Neural progenitor cell (in vitro differentiated cells): ENCODE measurements at regions not wholly inside any gene's neighbourhood (a gene's known extent, or its start where the extent isn't known, plus 50 kb on each side); places are given as distances from the start of the nearest gene placed in this dataset.

Source experiments
- DNase-seq: peaks from one replicate; pipeline ENCODE4 v3.0.0-alpha.2; 2016; ENCODE audit warnings: low spot score
- H2AFZ ChIP-seq: fragments of 200-600 bp; sonication (generic); replicated peaks from 2 replicates; pipeline ENCODE4 v1.6.1; 2016; ENCODE audit warnings: antibody characterized with exemption
- H3F3A ChIP-seq: fragments of 200-600 bp; sonication (generic); 2 replicates; pipeline ENCODE4 v1.6.1; 2016; ENCODE audit warnings: antibody characterized with exemption, low read depth
- H3K27ac ChIP-seq: fragments of 200-600 bp; sonication (generic); 2 replicates; pipeline ENCODE4 v1.5.1; 2016; ENCODE audit warnings: mild to moderate bottlenecking
- H3K27me3 ChIP-seq: fragments of 200-600 bp; sonication (generic); 2 replicates; pipeline ENCODE4 v1.6.1; 2016; ENCODE audit warnings: mild to moderate bottlenecking, moderate library complexity
- H3K36me3 ChIP-seq: fragments of 200-600 bp; sonication (generic); 2 replicates; pipeline ENCODE4 v1.5.1; 2016
- H3K4me1 ChIP-seq: fragments of 200-600 bp; sonication (generic); 2 replicates; pipeline ENCODE4 v1.6.1; 2016; ENCODE audit warnings: mixed run types
- H3K4me2 ChIP-seq: fragments of 200-600 bp; sonication (generic); 2 replicates; pipeline ENCODE4 v1.6.1; 2016
- H3K4me3 ChIP-seq: fragments of 200-600 bp; sonication (generic); 2 replicates; pipeline ENCODE4 v1.5.1; 2016
- H3K79me2 ChIP-seq: fragments of 200-600 bp; sonication (generic); 2 replicates; pipeline ENCODE4 v1.6.1; 2016; ENCODE audit warnings: low read depth
- H3K9ac ChIP-seq: fragments of 200-600 bp; sonication (generic); 2 replicates; pipeline ENCODE4 v1.6.1; 2016
- H3K9me3 ChIP-seq: fragments of 200-600 bp; sonication (generic); 2 replicates; pipeline ENCODE4 v1.5.1; 2016; ENCODE audit warnings: low read depth
- H4K20me1 ChIP-seq: fragments of 200-600 bp; sonication (generic); 2 replicates; pipeline ENCODE4 v1.6.1; 2016; ENCODE audit warnings: low read depth
- H3K27ac Mint-ChIP-seq: 3 replicates; pipeline ENCODE4 v1.8.0; 2021; ENCODE audit warnings: mixed read lengths
- H3K27me3 Mint-ChIP-seq: 2 replicates; pipeline ENCODE4 v1.8.0; 2022; ENCODE audit warnings: low read depth, mild to moderate bottlenecking, inconsistent platforms, moderate library complexity, mixed read lengths; ENCODE audit not compliant: insufficient read depth
- H3K36me3 Mint-ChIP-seq: 3 replicates; pipeline ENCODE4 v1.8.0; 2021; ENCODE audit warnings: mixed read lengths
- H3K4me1 Mint-ChIP-seq: 3 replicates; pipeline ENCODE4 v1.8.0; 2021; ENCODE audit warnings: mixed read lengths
- H3K4me3 Mint-ChIP-seq: 3 replicates; pipeline ENCODE4 v1.8.0; 2021; ENCODE audit warnings: mild to moderate bottlenecking, moderate library complexity, mixed read lengths
- H3K9me3 Mint-ChIP-seq: 3 replicates; pipeline ENCODE4 v1.8.0; 2020; ENCODE audit warnings: mixed read lengths
- CTCF ChIP-seq: fragments of 200-600 bp; sonication (generic); IDR thresholded peaks from 2 replicates; pipeline ENCODE4 v1.5.1; 2017; ENCODE audit warnings: antibody characterized with exemption, mild to moderate bottlenecking
- EZH2 ChIP-seq: fragments of 200-600 bp; sonication (generic); IDR thresholded peaks from 2 replicates; pipeline ENCODE4 v1.6.1; 2017; ENCODE audit warnings: antibody characterized with exemption, mild to moderate bottlenecking, moderate library complexity
- EZH2phosphoT487 ChIP-seq: fragments of 200-600 bp; sonication (generic); IDR thresholded peaks from 2 replicates; pipeline ENCODE4 v1.6.1; 2017; ENCODE audit warnings: antibody characterized with exemption

DNA sequence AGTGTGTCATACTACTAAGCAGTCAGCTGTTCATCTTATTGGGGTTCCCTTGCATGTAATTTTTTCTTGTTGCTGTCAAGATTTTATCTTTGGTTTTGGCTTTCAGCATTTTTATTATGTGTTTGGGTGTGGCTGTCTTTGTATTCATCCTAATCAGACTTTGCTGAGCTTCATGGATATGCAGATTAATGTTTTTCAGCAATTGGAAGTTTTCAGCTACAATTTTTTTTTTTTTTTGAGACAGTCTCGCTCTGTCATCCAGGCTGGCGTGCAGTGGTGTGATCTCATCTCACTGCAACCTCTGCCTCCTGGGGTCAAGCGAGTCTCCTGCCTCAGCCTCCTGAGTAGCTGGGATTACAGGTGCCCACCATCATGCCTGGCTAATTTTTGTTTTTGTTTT, 108.8 kb downstream of the BARX1 start:
- Mint-ChIP-seq H3K27ac (no peak overlapping the region), H3K36me3 (no peaks in the 10 kb centered on the region), H3K9me3 (no peaks in the 10 kb centered on the region), H3K4me3 (no peak overlapping the region), H3K4me1 (no peaks in the 10 kb centered on the region), H3K27me3 (no peaks in the 10 kb centered on the region)
- H2AFZ ChIP-seq = no peak overlapping the region
- DNase-seq = no peak
- no peak overlapping the region for H3K27ac ChIP-seq
- H3K27me3 ChIP-seq = peaks cover 4% of the 10 kb centered on the region
- no peaks in the 10 kb centered on the region for H3K79me2 ChIP-seq
- no peaks in the 10 kb centered on the region for H3K9me3 ChIP-seq
- H3K4me2 ChIP-seq = no peak overlapping the region
- H4K20me1 ChIP-seq = no peaks in the 10 kb centered on the region
- no peaks in the 10 kb centered on the region for H3K36me3 ChIP-seq
- no peak overlapping the region for H3K4me3 ChIP-seq
- H3K9ac ChIP-seq = no peak overlapping the region
- no peak for TF ChIP-seq EZH2
- H3F3A ChIP-seq = no peaks in the 10 kb centered on the region
- no peaks in the 10 kb centered on the region for H3K4me1 ChIP-seq

- no peak overlapping the region for H3K27ac ChIP-seq
- H3F3A ChIP-seq = no peaks in the 10 kb centered on the region
- no peak overlapping the region for H3K4me2 ChIP-seq
- H3K36me3 Mint-ChIP-seq = no peaks in the 10 kb centered on the region
- H3K27me3 ChIP-seq = peaks cover 2% of the 10 kb centered on the region
- no peaks in the 10 kb centered on the region for H3K79me2 ChIP-seq
- no peaks in the 10 kb centered on the region for H3K36me3 ChIP-seq
- no peak overlapping the region for H3K9ac ChIP-seq
- H3K27ac Mint-ChIP-seq = no peak overlapping the region
- H3K9me3 ChIP-seq = no peaks in the 10 kb centered on the region
- no peaks in the 10 kb centered on the region for H3K9me3 Mint-ChIP-seq
- no peak for DNase-seq
- no peaks in the 10 kb centered on the region for H3K4me1 ChIP-seq
- no peak overlapping the region for H2AFZ ChIP-seq
- peaks cover 3% of the 10 kb centered on the region for H3K27me3 Mint-ChIP-seq
- H3K4me3 ChIP-seq = no peak overlapping the region
- no peak overlapping the region for H3K4me3 Mint-ChIP-seq
- no peaks in the 10 kb centered on the region for H3K4me1 Mint-ChIP-seq
- H4K20me1 ChIP-seq = no peaks in the 10 kb centered on the region
- TF ChIP-seq EZH2 (no peak), CTCF (no peak), EZH2phosphoT487 (no peak)
These were observed 111.8 kb downstream of the BARX1 start for GRCh38 chr9:93843396-93843795.

- no peak overlapping the region for H3K4me2 ChIP-seq
These were observed 124.5 kb downstream of the BARX1 start for GRCh38 chr9:93830606-93831005.

More at GRCh38 chr9:93830606-93831005, 124.5 kb downstream of the BARX1 start:
- no peak overlapping the region for H3K4me3 Mint-ChIP-seq
- H3K27me3 Mint-ChIP-seq = peaks cover 2% of the 10 kb centered on the region
- Histone ChIP-seq H4K20me1 (no peaks in the 10 kb centered on the region), H3K36me3 (peaks cover 3% of the 10 kb centered on the region), H2AFZ (no peak overlapping the region), H3K27me3 (peaks cover 17% of the 10 kb centered on the region), H3K4me3 (no peak overlapping the region), H3K79me2 (no peaks in the 10 kb centered on the region), H3K9me3 (peaks cover 11% of the 10 kb centered on the region), H3K27ac (no peak overlapping the region), H3K4me1 (peaks cover 13% of the 10 kb centered on the region), H3K9ac (no peak overlapping the region), H3F3A (peaks cover 6% of the 10 kb centered on the region)
- no peaks in the 10 kb centered on the region for H3K36me3 Mint-ChIP-seq
- no peak overlapping the region for H3K27ac Mint-ChIP-seq
- no peak for DNase-seq
- H3K4me1 Mint-ChIP-seq = peaks cover 7% of the 10 kb centered on the region
- peaks cover 6% of the 10 kb centered on the region for H3K9me3 Mint-ChIP-seq
- TF ChIP-seq CTCF (no peak), EZH2 (no peak), EZH2phosphoT487 (no peak)
